ENCODE measurements at regions not wholly inside any gene's neighbourhood (a gene's known extent, or its start where the extent isn't known, plus 50 kb on each side); places are given as distances from the start of the nearest gene placed in this dataset.

DNA sequence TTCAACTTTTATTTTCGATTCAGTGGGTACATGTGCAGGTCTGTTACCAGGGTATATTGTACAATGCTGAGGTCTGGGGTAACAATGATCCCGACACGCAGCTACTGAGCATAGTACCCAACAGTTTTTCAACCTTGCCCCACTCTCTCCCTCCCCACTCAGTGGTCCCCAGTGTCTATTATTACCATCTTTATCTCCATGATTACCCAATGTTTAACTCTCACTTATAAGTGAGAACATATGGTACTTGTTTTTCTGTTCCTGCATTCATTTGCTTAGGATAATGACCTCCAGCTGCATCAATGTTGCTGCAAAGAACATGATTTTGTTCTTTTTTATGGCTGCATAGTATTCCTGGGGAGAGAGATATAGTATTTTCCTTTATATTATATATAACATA lies 75.7 kb upstream of the EPHB3 start:
- no peak for TF ChIP-seq YY1 (IDR thresholded peaks at IDR 0.05; ENCODE audit: insufficient read depth, insufficient read length)
- TF ChIP-seq SUZ12 (IDR thresholded peaks at IDR 0.05; ENCODE audit: extremely low read depth, insufficient read depth, insufficient read length) = no peak

Measured in NT2/D1 (cell line).